Neural crest cell (in vitro differentiated cells): ENCODE measurements at regions not wholly inside any gene's neighbourhood (a gene's known extent, or its start where the extent isn't known, plus 50 kb on each side); places are given as distances from the start of the nearest gene placed in this dataset.

ENCODE experiments used
- DNase-seq: peaks from one replicate; pipeline ENCODE4 v3.0.0; 2021; ENCODE audit warnings: low read depth, mixed read lengths, low spot score
- H3K27ac Mint-ChIP-seq: one replicate; pipeline ENCODE4 v1.8.0; 2021; ENCODE audit warnings: mild to moderate bottlenecking, mixed read lengths; ENCODE audit not compliant: unreplicated experiment
- H3K27me3 Mint-ChIP-seq: 2 replicates; pipeline ENCODE4 v1.8.0; 2021; ENCODE audit warnings: low read depth, mild to moderate bottlenecking, mixed read lengths
- H3K36me3 Mint-ChIP-seq: 2 replicates; pipeline ENCODE4 v1.8.0; 2021; ENCODE audit warnings: low read depth, mild to moderate bottlenecking, mixed read lengths
- H3K4me1 Mint-ChIP-seq: 2 replicates; pipeline ENCODE4 v1.8.0; 2021; ENCODE audit warnings: mixed read lengths
- H3K4me3 Mint-ChIP-seq: one replicate; pipeline ENCODE4 v1.8.0; 2021; ENCODE audit warnings: mild to moderate bottlenecking, mixed read lengths
- H3K9me3 Mint-ChIP-seq: 2 replicates; pipeline ENCODE4 v1.8.0; 2021; ENCODE audit warnings: mixed read lengths
- CTCF ChIP-seq: fragments of 200-600 bp; sonication (generic); conservative IDR thresholded peaks from 2 replicates; pipeline ENCODE4 v1.5.0; 2021; ENCODE audit warnings: antibody characterized with exemption, mild to moderate bottlenecking

- Mint-ChIP-seq H3K4me1 (peaks cover 22% of the 10 kb centered on the region), H3K27ac (no peak overlapping the region), H3K36me3 (peaks cover 2% of the 10 kb centered on the region), H3K4me3 (no peak overlapping the region), H3K9me3 (peaks cover 10% of the 10 kb centered on the region), H3K27me3 (no peaks in the 10 kb centered on the region)
- DNase-seq: no peak
- TF ChIP-seq CTCF: no peak
Measured at GRCh38 chr17:71964559-71964958, 156.3 kb upstream of the SOX9 start.

GRCh38 chr17:71966055-71966454 is 154.8 kb upstream of the SOX9 start:
- peaks cover 2% of the 10 kb centered on the region for H3K9me3 Mint-ChIP-seq
- TF ChIP-seq CTCF: no peak
- H3K27me3 Mint-ChIP-seq: no peaks in the 10 kb centered on the region
- H3K36me3 Mint-ChIP-seq: no peaks in the 10 kb centered on the region
- no peak overlapping the region for H3K4me3 Mint-ChIP-seq
- H3K27ac Mint-ChIP-seq: no peak overlapping the region
- H3K4me1 Mint-ChIP-seq: peaks cover 22% of the 10 kb centered on the region
- DNase-seq: no peak

GRCh38 chr17:71966459-71967313 is 154.1 kb upstream of the SOX9 start:
- Mint-ChIP-seq H3K36me3 (no peaks in the 10 kb centered on the region), H3K4me1 (peaks cover 22% of the 10 kb centered on the region), H3K9me3 (peaks cover 4% of the 10 kb centered on the region), H3K27ac (no peak overlapping the region), H3K27me3 (no peaks in the 10 kb centered on the region), H3K4me3 (no peak overlapping the region)
- DNase-seq: no peak
- TF ChIP-seq CTCF: no peak

- TF ChIP-seq CTCF: no peak
- Mint-ChIP-seq H3K4me3 (no peak overlapping the region), H3K27ac (no peak overlapping the region), H3K27me3 (no peaks in the 10 kb centered on the region), H3K4me1 (peaks cover 9% of the 10 kb centered on the region), H3K9me3 (peaks cover 3% of the 10 kb centered on the region), H3K36me3 (no peaks in the 10 kb centered on the region)
- DNase-seq: no peak
Measured at GRCh38 chr17:71969500-71969899, 151.3 kb upstream of the SOX9 start.

- H3K36me3 Mint-ChIP-seq: no peaks in the 10 kb centered on the region
- H3K9me3 Mint-ChIP-seq: peaks cover 3% of the 10 kb centered on the region
- H3K4me1 Mint-ChIP-seq: peaks cover 6% of the 10 kb centered on the region
- H3K27me3 Mint-ChIP-seq: no peaks in the 10 kb centered on the region
- no peak for DNase-seq
- TF ChIP-seq CTCF: no peak
- no peak overlapping the region for H3K4me3 Mint-ChIP-seq
- no peak overlapping the region for H3K27ac Mint-ChIP-seq
Measured at GRCh38 chr17:71970312-71970711, 150.5 kb upstream of the SOX9 start.
